ENCODE measurements at regions not wholly inside any gene's neighbourhood (a gene's known extent, or its start where the extent isn't known, plus 50 kb on each side); places are given as distances from the start of the nearest gene placed in this dataset.

DNA sequence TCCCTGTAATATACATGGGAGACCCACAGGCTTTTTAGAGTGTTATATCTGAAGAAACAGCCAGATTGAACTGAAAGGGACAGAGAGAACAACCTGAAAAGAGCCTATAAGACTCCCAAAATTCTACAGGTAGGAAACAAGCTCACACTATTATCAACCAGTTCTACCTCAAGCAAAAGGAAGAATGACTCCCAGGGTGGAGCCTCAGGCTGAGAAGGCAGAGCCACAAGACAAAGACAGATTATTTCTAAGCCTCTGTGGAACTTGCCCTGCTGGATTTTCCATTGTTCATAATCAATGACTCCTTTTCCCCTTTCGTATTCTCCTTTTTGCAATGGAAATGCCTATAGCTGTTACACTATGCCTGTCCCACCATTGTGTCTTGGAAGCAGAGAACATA is 95.1 kb upstream of the LMCD1 start:
- POLR2A ChIA-PET, result no interaction called here
- H3K4me2 ChIP-seq (ENCODE audit: insufficient read depth, low read length), result no peak overlapping the region
- H3K9ac ChIP-seq (replicated peaks; ENCODE audit: extremely low read depth, insufficient read depth, low read length), result no peak overlapping the region
- no peak overlapping the region for H2AFZ ChIP-seq (ENCODE audit: low read depth, low read length)
- no TSS peak for BruUV-seq (replicated peaks)
- no peaks in the 10 kb centered on the region for H3K27me3 ChIP-seq (ENCODE audit: control insufficient read depth in 2 of 2, insufficient read depth in 2 of 2, low read length in 2 of 2)
- no peaks in the 10 kb centered on the region for H3K79me2 ChIP-seq (ENCODE audit: control insufficient read depth, insufficient read depth, low read length)
- no peak for DNase-seq (ENCODE audit: low read depth, low spot score)
- no peaks in the 10 kb centered on the region for H3K9me3 ChIP-seq (replicated peaks; ENCODE audit: control insufficient read depth, insufficient read depth, low read length)
- no peaks in the 10 kb centered on the region for H3K36me3 ChIP-seq (ENCODE audit: control insufficient read depth in 2 of 2, extremely low read depth in 1 of 2, insufficient read depth in 2 of 2, low read length in 2 of 2)
- CTCF ChIA-PET, result interaction anchor here (1.2 kb wide), 1 partner anchor 11 kb away, joined by 4 read pairs; no protein-coding TSS in a partner anchor
- no peak overlapping the region for H3K27ac ChIP-seq (ENCODE audit: insufficient read depth, low read depth, low read length)
- H4K20me1 ChIP-seq (replicated peaks; ENCODE audit: control insufficient read depth, extremely low read depth, insufficient read depth, low read length), result no peaks in the 10 kb centered on the region
- dilution Hi-C loops (cut with MboI; ENCODE audit: extremely low pct_ligation_motif_present, low sequenced_read_pairs) (no loop called here), intact Hi-C loops (cut with micrococcal nuclease) (no loop called here)
- TF ChIP-seq, protein P1, sequence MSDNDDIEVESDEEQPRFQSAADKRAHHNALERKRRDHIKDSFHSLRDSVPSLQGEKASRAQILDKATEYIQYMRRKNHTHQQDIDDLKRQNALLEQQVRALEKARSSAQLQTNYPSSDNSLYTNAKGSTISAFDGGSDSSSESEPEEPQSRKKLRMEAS (IDR thresholded peaks at IDR 0.05; ENCODE audit: insufficient read depth, insufficient read length), result no peak
- TF ChIP-seq FOS (IDR thresholded peaks at IDR 0.05; ENCODE audit: borderline replicate concordance, insufficient read depth, low read length) (no peak), JUN (IDR thresholded peaks at IDR 0.05; ENCODE audit: borderline replicate concordance, insufficient read depth, insufficient read length, low read depth) (no peak), POLR2AphosphoS5 (IDR thresholded peaks at IDR 0.05; ENCODE audit: insufficient read depth, low read depth, low read length) (no peak), MYC (IDR thresholded peaks at IDR 0.05; ENCODE audit: low read depth, low read length) (no peak), GATA2 (IDR thresholded peaks at IDR 0.05; ENCODE audit: insufficient read depth, insufficient read length, low read depth, low read length) (no peak), EZH2 (IDR thresholded peaks at IDR 0.05; ENCODE audit: borderline replicate concordance, low read depth, low read length, severe bottlenecking) (no peak), POLR2A (IDR thresholded peaks at IDR 0.05; ENCODE audit: low read depth, low read length) (no peak)
- TF ChIP-seq, protein P2, sequence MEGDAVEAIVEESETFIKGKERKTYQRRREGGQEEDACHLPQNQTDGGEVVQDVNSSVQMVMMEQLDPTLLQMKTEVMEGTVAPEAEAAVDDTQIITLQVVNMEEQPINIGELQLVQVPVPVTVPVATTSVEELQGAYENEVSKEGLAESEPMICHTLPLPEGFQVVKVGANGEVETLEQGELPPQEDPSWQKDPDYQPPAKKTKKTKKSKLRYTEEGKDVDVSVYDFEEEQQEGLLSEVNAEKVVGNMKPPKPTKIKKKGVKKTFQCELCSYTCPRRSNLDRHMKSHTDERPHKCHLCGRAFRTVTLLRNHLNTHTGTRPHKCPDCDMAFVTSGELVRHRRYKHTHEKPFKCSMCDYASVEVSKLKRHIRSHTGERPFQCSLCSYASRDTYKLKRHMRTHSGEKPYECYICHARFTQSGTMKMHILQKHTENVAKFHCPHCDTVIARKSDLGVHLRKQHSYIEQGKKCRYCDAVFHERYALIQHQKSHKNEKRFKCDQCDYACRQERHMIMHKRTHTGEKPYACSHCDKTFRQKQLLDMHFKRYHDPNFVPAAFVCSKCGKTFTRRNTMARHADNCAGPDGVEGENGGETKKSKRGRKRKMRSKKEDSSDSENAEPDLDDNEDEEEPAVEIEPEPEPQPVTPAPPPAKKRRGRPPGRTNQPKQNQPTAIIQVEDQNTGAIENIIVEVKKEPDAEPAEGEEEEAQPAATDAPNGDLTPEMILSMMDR (IDR thresholded peaks at IDR 0.05; ENCODE audit: extremely low read depth in 1 of 2, insufficient read depth in 1 of 2, low read depth in 1 of 2, low read length in 2 of 2), result no peak
- no peak for FAIRE-seq
- H3K4me1 ChIP-seq (ENCODE audit: control insufficient read depth, extremely low read depth, insufficient read depth, low read length), result no peaks in the 10 kb centered on the region
- no peak overlapping the region for H3K4me3 ChIP-seq (replicated peaks in 1 of 3; ENCODE audit: insufficient read depth in 1 of 3, low read depth in 1 of 3, low read length in 3 of 3)
- no peaks in the 10 kb centered on the region for H3K9me1 ChIP-seq (replicated peaks; ENCODE audit: control insufficient read depth, extremely low read depth, insufficient read depth, low read length)

Measured in endothelial cell of umbilical vein (primary cell).